WI38 (cell line): ENCODE measurements at regions not wholly inside any gene's neighbourhood (a gene's known extent, or its start where the extent isn't known, plus 50 kb on each side); places are given as distances from the start of the nearest gene placed in this dataset.

ENCODE experiments used
- H3K4me3 ChIP-seq: 2 replicates; pipeline ENCODE4 v1.5.1; 2011; ENCODE audit warnings: low read depth, mild to moderate bottlenecking, control low read depth, low read length
- TF ChIP-seq, protein P1 (sequence below): IDR thresholded peaks from 2 replicates; pipeline ENCODE4 v1.5.1; 2012; ENCODE audit warnings: low read depth, mild to moderate bottlenecking, control low read depth, low read length

DNA sequence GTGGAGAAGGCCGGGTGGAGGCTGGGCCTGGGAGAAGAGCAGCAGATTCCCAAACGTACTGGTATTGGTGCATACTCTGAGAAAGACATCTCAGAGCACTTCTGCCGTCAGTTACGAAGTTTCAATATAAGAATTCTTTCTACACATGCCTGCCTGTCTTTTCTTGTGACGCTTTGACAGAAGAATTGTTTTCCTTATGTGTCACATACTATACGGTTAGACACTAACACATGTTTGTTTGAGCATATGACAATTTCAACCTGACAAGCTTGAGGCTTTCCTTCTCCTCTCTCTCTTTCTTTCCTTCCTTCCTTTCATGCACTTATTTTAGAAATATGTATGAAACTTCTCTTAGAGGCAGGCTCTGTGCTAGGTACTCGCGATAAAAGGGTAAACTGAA is 360.0 kb downstream of the QKI start:
- H3K4me3 ChIP-seq, result no peak overlapping the region
- TF ChIP-seq, protein P1, sequence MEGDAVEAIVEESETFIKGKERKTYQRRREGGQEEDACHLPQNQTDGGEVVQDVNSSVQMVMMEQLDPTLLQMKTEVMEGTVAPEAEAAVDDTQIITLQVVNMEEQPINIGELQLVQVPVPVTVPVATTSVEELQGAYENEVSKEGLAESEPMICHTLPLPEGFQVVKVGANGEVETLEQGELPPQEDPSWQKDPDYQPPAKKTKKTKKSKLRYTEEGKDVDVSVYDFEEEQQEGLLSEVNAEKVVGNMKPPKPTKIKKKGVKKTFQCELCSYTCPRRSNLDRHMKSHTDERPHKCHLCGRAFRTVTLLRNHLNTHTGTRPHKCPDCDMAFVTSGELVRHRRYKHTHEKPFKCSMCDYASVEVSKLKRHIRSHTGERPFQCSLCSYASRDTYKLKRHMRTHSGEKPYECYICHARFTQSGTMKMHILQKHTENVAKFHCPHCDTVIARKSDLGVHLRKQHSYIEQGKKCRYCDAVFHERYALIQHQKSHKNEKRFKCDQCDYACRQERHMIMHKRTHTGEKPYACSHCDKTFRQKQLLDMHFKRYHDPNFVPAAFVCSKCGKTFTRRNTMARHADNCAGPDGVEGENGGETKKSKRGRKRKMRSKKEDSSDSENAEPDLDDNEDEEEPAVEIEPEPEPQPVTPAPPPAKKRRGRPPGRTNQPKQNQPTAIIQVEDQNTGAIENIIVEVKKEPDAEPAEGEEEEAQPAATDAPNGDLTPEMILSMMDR, result no peak

DNA sequence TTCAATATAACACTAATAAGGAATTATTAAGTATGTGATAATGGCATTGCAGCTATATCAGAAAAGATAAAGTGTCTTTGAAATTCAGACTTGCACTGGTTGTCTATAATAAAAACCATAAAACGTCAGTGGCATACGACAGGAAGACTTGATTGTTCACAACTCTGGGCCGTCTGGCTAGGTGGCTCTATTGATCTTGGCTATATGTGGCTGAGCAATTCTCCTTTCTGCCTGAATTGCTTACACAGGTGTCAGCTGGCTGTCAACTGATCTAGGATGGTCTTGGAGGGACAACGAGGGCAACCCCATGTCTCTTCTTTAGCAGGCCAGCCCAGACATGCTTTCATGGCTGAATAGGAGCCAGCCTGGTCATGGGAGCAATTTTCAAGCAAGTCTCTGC is 359.1 kb downstream of the QKI start:
- TF ChIP-seq, protein P1, result no peak
- H3K4me3 ChIP-seq, result no peak overlapping the region

DNA sequence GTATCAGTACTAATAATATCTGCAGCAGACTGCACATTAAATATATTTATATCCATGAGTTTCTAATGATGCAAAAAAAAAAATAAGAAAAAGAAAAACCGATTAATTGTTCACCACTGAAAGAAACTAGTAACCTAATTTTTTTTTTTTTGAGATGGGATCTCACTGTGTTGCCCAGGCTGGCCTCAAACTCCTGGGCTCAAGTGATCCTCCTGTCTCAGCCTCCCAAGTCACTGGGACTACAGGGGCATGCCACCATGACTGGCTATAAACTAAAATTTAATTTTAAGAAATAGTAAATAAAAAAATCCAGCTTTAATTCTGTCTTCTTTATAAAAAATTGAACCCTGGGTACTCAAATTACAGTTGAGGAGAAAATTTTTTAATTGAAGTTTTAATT is 358.2 kb downstream of the QKI start:
- TF ChIP-seq, protein P1, result no peak
- H3K4me3 ChIP-seq, result no peak overlapping the region

DNA sequence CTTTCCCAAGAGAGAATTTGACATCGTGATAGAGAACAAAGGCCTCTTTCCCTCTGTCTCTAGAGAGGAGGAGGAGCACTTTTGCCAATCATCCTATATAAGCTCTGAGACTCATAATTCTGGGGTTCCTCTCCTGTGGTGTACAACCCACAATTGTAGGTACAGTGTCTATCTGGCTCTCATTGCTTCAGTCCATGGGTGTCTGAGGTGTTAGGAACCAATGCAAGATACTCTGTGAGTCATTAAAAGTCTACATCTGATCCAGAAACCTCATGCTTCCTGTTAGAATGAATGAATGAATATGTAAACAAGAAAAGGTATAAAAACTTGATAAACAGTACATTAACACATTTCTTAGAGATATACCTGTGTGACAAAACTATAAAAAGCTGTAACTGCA is 356.7 kb downstream of the QKI start:
- no peak overlapping the region for H3K4me3 ChIP-seq
- TF ChIP-seq, protein P1, result no peak

DNA sequence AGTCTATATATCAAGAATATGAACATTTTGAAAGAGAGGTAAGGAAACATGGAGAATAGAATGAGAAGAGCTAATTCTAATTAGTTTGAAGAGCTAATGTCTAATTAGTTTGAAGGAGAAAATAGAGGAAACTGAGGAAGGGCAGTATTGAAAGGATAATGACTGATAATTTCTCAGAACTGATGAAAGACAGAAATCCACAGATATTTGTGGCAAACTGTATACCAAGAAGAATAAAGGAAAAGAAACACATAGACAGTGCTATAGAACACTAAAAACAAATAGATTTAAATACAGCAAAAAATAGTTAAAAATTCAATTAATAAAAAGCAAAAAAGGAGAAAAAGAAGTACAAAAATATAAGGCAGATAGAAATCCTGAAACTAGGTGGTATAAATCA is 354.4 kb downstream of the QKI start:
- TF ChIP-seq, protein P1, result no peak
- H3K4me3 ChIP-seq, result no peak overlapping the region

DNA sequence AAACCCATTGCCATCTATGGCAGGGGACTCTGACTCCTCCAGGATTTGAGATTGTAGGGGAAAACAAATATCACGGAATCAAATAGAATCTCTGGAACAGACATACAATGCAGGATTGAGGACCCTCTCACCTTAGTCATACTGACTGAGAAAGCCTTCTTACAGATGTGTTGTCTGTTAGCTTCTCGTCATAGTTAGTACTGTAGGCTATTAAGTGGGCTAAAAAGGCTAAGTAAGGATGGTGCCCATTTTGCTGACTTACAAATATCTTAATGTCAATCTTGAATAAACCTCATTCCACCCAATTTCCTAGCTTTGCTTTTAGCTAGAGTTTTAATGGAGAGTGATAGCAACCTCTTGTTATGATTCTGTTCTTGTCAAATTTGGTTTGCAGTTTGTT is 352.4 kb downstream of the QKI start:
- no peak overlapping the region for H3K4me3 ChIP-seq
- TF ChIP-seq, protein P1, result no peak

DNA sequence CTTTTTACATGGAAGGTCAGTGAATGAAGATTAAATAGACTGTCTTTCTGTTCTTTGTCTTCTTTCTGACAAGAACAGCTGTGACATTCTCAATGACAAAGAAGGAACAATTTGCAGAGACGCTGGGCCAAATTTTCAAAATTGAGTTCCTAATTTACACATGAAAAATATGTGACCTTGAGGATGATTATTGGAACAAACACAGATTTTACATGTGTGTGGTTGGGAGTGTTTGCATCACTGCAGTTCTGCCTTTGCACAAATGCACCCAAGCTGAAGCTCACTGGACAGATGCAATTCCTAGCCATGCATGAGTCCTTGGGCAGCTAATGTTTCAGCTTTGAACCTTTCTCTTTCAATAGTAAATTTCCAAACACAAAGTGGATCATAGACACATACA is 350.8 kb downstream of the QKI start:
- H3K4me3 ChIP-seq, result no peak overlapping the region
- TF ChIP-seq, protein P1, result no peak
